ENCODE measurements at regions not wholly inside any gene's neighbourhood (a gene's known extent, or its start where the extent isn't known, plus 50 kb on each side); places are given as distances from the start of the nearest gene placed in this dataset.
A peak's percentile ranks its signal among the peaks of the same experiment; 100 is the strongest.

DNA sequence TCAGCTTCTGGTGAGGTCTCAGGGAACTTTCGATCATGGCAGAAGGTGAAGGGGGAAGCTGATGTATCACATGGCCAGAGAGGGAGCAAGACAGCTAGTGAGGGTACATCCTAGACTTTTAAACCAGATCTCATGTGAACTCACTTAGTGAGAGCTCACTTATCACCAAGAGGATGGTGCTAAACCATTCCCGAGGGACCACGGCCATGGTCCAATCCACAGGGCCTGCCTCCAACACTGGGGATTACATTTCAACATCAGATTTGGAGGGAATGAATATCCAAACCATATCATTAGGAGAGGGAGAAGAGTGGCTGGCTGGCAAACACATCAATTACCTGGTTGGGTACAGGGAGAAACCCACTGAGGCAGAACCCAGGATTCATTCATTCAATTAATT lies 75.7 kb upstream of the HAAO start:
- no peaks in the 10 kb centered on the region for H3K4me1 Mint-ChIP-seq (ENCODE audit: low read depth)
- DNase-seq (ENCODE audit: low spot score), result no peak
- no peak overlapping the region for H3K4me3 Mint-ChIP-seq
- H3K27me3 Mint-ChIP-seq (ENCODE audit: insufficient read depth), result no peaks in the 10 kb centered on the region
- H3K9me3 Mint-ChIP-seq, result peaks cover 11% of the 10 kb centered on the region
- intact Hi-C loops (cut with micrococcal nuclease), result no loop called here
- H3K36me3 Mint-ChIP-seq (ENCODE audit: low read depth), result no peaks in the 10 kb centered on the region
- H3K27ac Mint-ChIP-seq, result no peak overlapping the region

DNA sequence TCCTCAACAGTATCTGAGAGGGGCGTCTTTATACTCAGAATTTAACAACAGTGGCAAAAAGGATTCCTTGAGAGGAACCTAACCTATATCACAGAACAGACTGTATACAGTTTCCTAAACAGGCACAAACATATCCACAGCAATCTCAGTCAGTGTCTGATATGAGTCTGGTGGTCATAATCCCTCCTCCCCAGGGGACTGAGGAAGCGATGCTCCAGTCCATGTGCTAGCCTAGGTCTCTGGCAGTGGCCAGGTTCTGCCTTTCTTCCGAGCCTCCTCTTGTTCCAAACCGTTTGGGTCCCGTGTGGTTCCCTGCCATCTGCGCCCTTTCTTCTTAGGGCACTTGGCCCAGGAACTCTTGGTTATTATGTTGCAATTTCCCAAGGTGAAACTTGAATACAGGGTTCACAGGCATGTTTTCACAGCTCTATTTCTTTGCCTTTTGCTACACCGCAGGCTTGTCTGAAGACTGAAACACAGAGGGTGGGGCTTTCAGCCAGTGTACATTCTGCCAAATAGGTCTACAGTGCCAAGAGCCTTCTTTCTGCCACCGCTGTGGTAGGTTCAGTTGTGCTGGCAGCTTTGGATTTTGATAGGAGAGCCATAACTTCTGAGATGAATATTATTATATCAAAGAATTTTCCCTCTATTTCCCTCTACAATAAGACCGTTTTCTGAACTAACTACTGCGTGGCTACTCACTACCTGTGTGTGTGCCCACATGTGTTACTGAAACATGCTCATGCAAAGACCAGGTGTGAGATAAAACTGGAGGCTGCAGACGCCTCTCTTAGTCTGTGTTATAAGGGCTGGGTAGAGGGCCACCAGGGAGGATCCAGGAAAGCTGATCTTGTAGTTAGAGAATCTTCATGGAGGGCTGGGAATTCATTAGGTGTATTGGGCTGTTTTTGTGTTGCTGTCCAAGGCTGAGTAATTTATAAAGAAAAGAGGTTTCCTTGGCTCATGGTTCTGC lies 75.0 kb upstream of the HAAO start:
- H3K27me3 Mint-ChIP-seq (ENCODE audit: insufficient read depth), result no peaks in the 10 kb centered on the region
- H3K27ac Mint-ChIP-seq, result no peak overlapping the region
- no peaks in the 10 kb centered on the region for H3K4me1 Mint-ChIP-seq (ENCODE audit: low read depth)
- intact Hi-C loops (cut with micrococcal nuclease), result no loop called here
- DNase-seq (ENCODE audit: low spot score), result no peak
- no peak overlapping the region for H3K4me3 Mint-ChIP-seq
- H3K36me3 Mint-ChIP-seq (ENCODE audit: low read depth), result no peaks in the 10 kb centered on the region
- peaks cover 11% of the 10 kb centered on the region for H3K9me3 Mint-ChIP-seq

GRCh38 chr2:42865884-42866881 lies 73.8 kb upstream of the HAAO start:
- Mint-ChIP-seq H3K4me3 (no peak overlapping the region), H3K4me1 (ENCODE audit: low read depth) (no peaks in the 10 kb centered on the region), H3K36me3 (ENCODE audit: low read depth) (no peaks in the 10 kb centered on the region), H3K9me3 (peaks cover 11% of the 10 kb centered on the region), H3K27me3 (ENCODE audit: insufficient read depth) (no peaks in the 10 kb centered on the region), H3K27ac (no peak overlapping the region)
- no peak for DNase-seq (ENCODE audit: low spot score)
- intact Hi-C loops (cut with micrococcal nuclease), result no loop called here

DNA sequence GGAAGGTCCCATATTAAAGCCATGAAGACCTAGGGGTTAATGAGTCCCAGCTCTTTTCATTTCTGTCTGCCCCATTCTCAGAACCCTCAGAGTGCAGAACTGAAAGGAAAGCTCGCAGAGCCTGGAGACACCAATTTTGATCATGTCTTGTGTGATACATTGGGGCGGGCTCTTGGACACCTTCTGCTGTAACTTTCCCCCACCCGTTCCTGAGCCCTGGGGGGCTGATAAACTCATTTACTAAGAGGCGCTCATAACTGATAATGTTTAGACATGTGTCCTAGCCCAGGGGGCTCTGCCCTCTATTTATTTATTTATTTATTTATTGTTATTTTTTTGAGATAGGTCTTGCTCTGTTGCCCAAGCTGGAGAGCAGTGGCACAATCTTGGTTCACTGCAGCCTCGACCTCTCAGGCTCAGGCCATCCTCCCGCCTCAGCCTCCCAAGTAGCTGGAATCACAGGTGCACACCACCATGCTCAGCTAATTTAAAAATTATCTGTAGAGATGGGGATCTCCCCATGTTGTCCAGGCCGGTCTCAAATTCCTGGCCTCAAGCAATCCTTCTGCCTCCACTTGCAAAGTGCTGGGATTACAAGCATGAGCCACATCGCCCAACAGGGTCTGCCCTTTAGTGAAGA lies 72.4 kb upstream of the HAAO start:
- no peak for DNase-seq (ENCODE audit: low spot score)
- Mint-ChIP-seq H3K4me1 (ENCODE audit: low read depth) (no peaks in the 10 kb centered on the region), H3K4me3 (no peak overlapping the region), H3K27ac (no peak overlapping the region), H3K36me3 (ENCODE audit: low read depth) (no peaks in the 10 kb centered on the region), H3K27me3 (ENCODE audit: insufficient read depth) (no peaks in the 10 kb centered on the region), H3K9me3 (peaks cover 11% of the 10 kb centered on the region)
- intact Hi-C loops (cut with micrococcal nuclease), result no loop called here

- Mint-ChIP-seq H3K36me3 (ENCODE audit: low read depth) (no peaks in the 10 kb centered on the region), H3K27ac (no peak overlapping the region), H3K9me3 (peaks cover 7% of the 10 kb centered on the region), H3K4me3 (no peak overlapping the region), H3K4me1 (ENCODE audit: low read depth) (no peaks in the 10 kb centered on the region), H3K27me3 (ENCODE audit: insufficient read depth) (no peaks in the 10 kb centered on the region)
- intact Hi-C loops (cut with micrococcal nuclease), result no loop called here
- DNase-seq (ENCODE audit: low spot score), result no peak
Observed at GRCh38 chr2:42864222-42864621, 71.8 kb upstream of the HAAO start.

DNA sequence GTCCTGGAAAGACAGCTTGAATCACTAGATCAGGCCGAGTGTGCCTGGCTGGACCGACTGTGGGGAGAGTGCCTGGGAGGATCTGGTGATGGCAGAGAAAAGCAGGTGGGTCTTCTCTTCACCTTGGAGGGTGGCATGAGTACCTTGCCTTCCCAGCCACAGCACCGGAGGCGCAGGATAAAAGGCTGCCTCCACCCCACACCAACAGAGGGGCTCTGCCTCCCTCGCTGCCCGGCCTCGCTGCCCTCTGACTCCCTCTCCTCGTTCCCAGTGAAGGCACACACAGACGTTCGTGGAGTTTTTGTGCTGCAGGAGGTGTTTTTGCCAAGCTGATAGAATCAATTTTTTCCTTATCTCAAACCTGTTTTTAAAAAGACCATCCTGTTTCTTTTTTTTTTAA lies 71.4 kb upstream of the HAAO start:
- Mint-ChIP-seq H3K4me1 (ENCODE audit: low read depth) (no peaks in the 10 kb centered on the region), H3K4me3 (no peak overlapping the region), H3K27me3 (ENCODE audit: insufficient read depth) (no peaks in the 10 kb centered on the region), H3K36me3 (ENCODE audit: low read depth) (no peaks in the 10 kb centered on the region), H3K27ac (no peak overlapping the region), H3K9me3 (peaks cover 3% of the 10 kb centered on the region)
- intact Hi-C loops (cut with micrococcal nuclease), result no loop called here
- DNase-seq (ENCODE audit: low spot score), result no peak

DNA sequence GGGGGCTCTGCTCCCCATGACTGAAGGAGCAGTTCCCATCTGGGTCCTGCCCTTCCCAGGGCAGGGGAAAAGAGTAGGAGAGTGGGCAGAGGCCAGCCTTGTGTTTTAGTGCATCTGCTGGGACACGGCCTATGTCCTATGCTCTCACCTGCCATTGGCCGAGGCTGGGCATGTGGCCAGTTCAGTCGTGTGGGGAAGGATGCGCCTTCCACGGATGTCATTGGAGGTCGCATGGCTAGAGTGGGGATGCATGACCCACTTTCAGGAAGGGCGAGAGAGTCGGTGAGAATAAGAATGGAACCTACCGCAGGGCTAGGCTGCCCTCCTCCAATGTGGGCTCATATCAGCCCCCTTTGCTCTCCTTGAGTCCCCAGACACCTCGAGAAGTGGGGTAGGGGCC lies 70.9 kb upstream of the HAAO start:
- DNase-seq (ENCODE audit: low spot score), result no peak
- no peaks in the 10 kb centered on the region for H3K27me3 Mint-ChIP-seq (ENCODE audit: insufficient read depth)
- intact Hi-C loops (cut with micrococcal nuclease), result no loop called here

DNA sequence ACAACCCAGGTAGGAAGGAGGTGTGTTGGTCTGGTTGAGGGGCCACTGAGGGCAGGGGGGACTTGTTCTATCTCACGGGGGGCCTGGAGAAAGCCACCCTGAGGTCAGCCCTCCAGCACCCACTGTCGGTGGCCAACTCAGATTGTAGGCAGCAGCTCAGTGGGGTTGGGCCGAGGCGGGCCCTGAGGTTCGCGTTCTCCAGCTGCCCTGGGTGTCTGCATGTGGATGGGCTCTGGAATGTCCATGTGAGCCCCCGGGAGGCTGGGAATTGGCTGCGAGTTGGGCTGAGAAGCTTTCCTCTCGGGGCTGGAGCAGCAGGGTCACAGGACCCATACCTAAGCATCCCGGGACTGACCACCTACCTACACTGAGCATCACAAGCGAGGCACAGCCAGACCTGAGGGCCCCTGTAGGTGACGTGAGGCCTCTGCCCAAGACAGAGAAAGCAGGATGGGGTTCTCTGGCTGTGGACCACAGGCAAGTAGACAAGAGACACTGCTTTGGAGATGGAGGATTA lies 70.3 kb upstream of the HAAO start:
- Mint-ChIP-seq H3K36me3 (ENCODE audit: low read depth) (no peaks in the 10 kb centered on the region), H3K27ac (no peak overlapping the region), H3K9me3 (no peaks in the 10 kb centered on the region), H3K27me3 (ENCODE audit: insufficient read depth) (no peaks in the 10 kb centered on the region), H3K4me1 (ENCODE audit: low read depth) (no peaks in the 10 kb centered on the region), H3K4me3 (no peak overlapping the region)
- no peak for DNase-seq (ENCODE audit: low spot score)
- intact Hi-C loops (cut with micrococcal nuclease), result no loop called here

More for the DNA sequence above, 70.9 kb upstream of the HAAO start:
- Mint-ChIP-seq H3K36me3 (ENCODE audit: low read depth) (no peaks in the 10 kb centered on the region), H3K4me1 (ENCODE audit: low read depth) (no peaks in the 10 kb centered on the region), H3K4me3 (no peak overlapping the region), H3K27ac (no peak overlapping the region), H3K9me3 (no peaks in the 10 kb centered on the region)

DNA sequence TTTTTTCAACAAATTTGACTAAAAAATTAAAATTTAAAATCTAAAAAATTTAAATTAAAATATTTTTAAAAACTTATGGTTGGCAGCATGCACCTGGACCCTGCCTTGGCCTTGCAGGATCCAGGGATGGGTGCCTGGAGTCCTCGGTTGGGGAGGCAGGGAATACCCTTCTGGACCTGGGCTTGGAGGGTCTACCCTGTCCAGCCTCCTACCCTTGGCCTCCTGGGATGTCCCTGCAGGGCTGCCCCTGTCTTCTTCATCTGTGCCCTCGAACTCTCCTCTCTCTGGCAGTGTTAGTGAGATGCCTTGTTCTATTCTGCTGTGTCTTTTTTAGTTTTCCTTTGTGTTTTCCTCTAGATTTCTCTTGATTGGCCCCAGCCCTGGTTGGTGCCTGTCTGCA lies 68.9 kb upstream of the HAAO start:
- DNase-seq (ENCODE audit: low spot score), result no peak
- H3K27me3 Mint-ChIP-seq (ENCODE audit: insufficient read depth), result no peaks in the 10 kb centered on the region
- no peak overlapping the region for H3K4me3 Mint-ChIP-seq
- no peak overlapping the region for H3K27ac Mint-ChIP-seq
- no peaks in the 10 kb centered on the region for H3K4me1 Mint-ChIP-seq (ENCODE audit: low read depth)
- intact Hi-C loops (cut with micrococcal nuclease), result no loop called here
- H3K9me3 Mint-ChIP-seq, result no peaks in the 10 kb centered on the region
- no peaks in the 10 kb centered on the region for H3K36me3 Mint-ChIP-seq (ENCODE audit: low read depth)

DNA sequence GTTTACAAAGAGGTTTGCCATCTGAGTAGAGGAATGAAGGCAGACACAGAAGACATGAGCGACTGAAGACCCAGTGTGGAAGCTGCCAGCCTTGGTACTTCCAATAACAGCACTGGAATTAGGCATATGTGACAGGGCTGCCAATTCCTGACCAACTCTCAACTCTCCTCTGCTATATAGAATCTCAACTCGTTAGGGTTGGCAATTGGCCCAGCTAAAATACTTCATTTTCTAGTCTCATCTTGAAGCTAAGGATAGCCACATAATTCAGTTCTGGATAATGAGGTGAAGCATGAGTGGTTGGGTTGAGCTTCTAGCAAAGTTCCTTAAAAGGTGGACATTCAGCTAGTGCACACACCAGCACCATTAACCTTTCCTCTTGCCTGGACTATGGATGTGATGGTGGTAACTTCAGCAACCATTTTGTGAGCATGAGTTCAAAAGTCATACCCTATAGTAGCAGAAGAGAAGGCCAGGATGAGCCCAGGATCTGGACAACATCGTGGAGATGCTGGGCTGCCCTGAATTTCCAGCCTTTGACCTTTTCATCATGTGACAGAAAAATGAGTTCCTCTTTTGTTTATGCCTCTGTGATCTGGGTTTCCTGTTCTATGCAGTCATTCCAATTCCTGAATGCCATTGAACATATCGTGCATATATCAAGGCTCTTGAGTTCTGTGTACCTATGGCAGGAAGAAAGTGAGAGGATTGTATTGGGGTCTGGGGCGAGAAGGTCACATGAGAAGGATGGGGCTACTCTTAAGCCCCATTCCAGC lies 68.1 kb upstream of the HAAO start:
- Mint-ChIP-seq H3K4me1 (ENCODE audit: low read depth) (no peaks in the 10 kb centered on the region), H3K36me3 (ENCODE audit: low read depth) (no peaks in the 10 kb centered on the region), H3K27ac (no peak overlapping the region), H3K4me3 (no peak overlapping the region), H3K27me3 (ENCODE audit: insufficient read depth) (no peaks in the 10 kb centered on the region), H3K9me3 (no peaks in the 10 kb centered on the region)
- intact Hi-C loops (cut with micrococcal nuclease), result no loop called here
- no peak for DNase-seq (ENCODE audit: low spot score)

GRCh38 chr2:42859791-42860190 lies 67.4 kb upstream of the HAAO start:
- H3K4me3 Mint-ChIP-seq, result no peak overlapping the region
- intact Hi-C loops (cut with micrococcal nuclease), result loop anchor here (1.0 to 10.0 kb wide), 7 partner anchors 31 to 750 kb away; no protein-coding TSS in a partner anchor
- H3K27me3 Mint-ChIP-seq (ENCODE audit: insufficient read depth), result no peaks in the 10 kb centered on the region
- H3K9me3 Mint-ChIP-seq, result no peaks in the 10 kb centered on the region
- no peaks in the 10 kb centered on the region for H3K36me3 Mint-ChIP-seq (ENCODE audit: low read depth)
- DNase-seq (ENCODE audit: low spot score), result no peak
- no peaks in the 10 kb centered on the region for H3K4me1 Mint-ChIP-seq (ENCODE audit: low read depth)
- H3K27ac Mint-ChIP-seq, result no peak overlapping the region

GRCh38 chr2:42859006-42859552 lies 66.7 kb upstream of the HAAO start:
- Mint-ChIP-seq H3K9me3 (no peaks in the 10 kb centered on the region), H3K27me3 (ENCODE audit: insufficient read depth) (no peaks in the 10 kb centered on the region), H3K27ac (no peak overlapping the region), H3K36me3 (ENCODE audit: low read depth) (no peaks in the 10 kb centered on the region), H3K4me1 (ENCODE audit: low read depth) (no peaks in the 10 kb centered on the region), H3K4me3 (no peak overlapping the region)
- peak; percentile 33 for DNase-seq (ENCODE audit: low spot score)
- intact Hi-C loops (cut with micrococcal nuclease), result loop anchor here (1.0 to 10.0 kb wide), 7 partner anchors 30 to 750 kb away; no protein-coding TSS in a partner anchor
